ENCODE measurements at regions not wholly inside any gene's neighbourhood (a gene's known extent, or its start where the extent isn't known, plus 50 kb on each side); places are given as distances from the start of the nearest gene placed in this dataset.

GRCh38 chr10:105647354-105647753 lies 1006.3 kb downstream of the SORCS3 start:
- DNase-seq (ENCODE audit: low spot score) = no peak

DNA sequence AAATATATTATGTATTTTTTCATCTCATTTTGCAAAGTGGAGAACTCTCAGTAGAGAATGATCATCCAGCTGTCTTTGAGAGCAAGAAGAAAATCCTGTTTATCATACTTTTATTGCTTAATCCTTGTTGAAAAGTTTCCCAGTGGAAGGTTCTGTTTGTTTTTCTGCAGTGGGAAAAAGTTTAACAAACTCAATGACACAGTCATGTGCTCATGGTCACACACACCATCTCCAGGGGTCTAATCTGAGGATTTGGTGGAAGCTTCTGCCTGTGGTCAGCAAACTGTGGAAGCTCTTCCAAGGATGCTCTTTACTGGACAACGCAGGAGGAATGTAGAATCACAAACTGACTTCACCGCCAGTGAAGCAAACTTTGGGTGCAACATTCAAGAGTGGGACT lies 1003.9 kb downstream of the SORCS3 start:
- no peak for DNase-seq (ENCODE audit: low spot score)

GRCh38 chr10:105644559-105644958 lies 1003.5 kb downstream of the SORCS3 start:
- DNase-seq (ENCODE audit: low spot score) = no peak

DNA sequence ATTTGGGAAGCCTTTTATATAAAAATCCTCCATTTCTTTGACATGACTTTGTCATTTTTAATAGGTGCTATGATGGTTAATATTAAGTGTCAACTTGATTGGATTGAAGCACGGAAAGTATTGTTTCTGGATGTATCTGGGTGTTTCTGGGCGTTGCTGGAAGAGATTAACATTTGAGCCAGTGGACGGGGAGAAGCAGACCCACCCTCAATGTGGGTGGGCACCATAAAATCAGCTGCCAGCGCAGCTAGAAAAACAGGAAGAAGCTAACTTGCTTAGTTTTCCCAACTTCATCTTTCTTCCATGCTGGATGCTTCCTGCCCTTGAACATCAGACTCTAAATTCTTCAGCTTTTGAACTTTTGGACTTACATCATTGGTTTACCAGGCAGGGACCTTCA lies 1003.0 kb downstream of the SORCS3 start:
- no peak for DNase-seq (ENCODE audit: low spot score)

DNA sequence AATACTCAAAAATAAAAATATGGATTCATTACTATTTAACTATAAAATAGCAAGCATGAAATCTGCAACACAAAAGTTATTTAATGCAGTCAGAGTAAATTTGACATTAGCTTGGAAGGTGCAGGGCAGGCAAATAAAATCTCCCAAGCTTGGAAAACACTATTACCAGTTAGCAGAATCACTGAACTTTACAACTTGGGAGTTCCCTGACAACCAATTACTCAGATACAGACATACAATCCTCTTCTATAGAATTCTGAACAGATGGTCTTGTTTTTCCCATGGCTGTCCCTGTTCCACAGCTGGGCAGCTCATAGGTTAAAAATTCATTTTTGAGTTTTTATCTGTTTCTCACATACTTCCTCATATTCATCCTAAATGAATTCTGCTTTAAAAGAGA lies 1002.6 kb downstream of the SORCS3 start:
- no peak for DNase-seq (ENCODE audit: low spot score)

- no peak for DNase-seq (ENCODE audit: low spot score)
These were observed 993.2 kb downstream of the SORCS3 start for GRCh38 chr10:105634281-105634680.

- no peak for DNase-seq (ENCODE audit: low spot score)
These were observed 974.8 kb downstream of the SORCS3 start for GRCh38 chr10:105615715-105616365.

- no peak for DNase-seq (ENCODE audit: low spot score)
These were observed 970.2 kb downstream of the SORCS3 start for GRCh38 chr10:105611244-105611798.

DNA sequence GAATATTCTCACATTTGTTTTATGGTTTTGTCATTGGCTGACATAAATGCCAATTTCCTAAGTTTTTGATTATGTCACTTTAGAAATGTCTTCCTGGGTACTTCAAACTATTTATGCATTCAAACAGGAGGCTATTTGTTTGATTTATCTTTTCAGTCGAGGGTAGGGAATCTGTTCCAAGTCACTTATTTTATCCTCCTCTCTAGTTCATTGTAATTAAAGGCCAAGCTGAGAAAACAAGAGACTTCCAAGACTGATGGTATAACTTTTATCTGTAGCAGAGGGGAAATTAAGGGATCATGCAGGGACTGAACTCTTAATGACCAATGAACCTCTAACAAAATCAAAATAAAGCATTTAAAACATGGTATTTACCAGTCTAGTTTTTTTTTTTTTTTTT lies 968.4 kb downstream of the SORCS3 start:
- no peak for DNase-seq (ENCODE audit: low spot score)

- DNase-seq (ENCODE audit: low spot score) = no peak
These were observed 964.8 kb downstream of the SORCS3 start for GRCh38 chr10:105605918-105606317.

- DNase-seq (ENCODE audit: low spot score) = no peak
These were observed 964.0 kb downstream of the SORCS3 start for GRCh38 chr10:105605104-105605503.

GRCh38 chr10:105598207-105598606 lies 957.1 kb downstream of the SORCS3 start:
- DNase-seq (ENCODE audit: low spot score) = no peak

DNA sequence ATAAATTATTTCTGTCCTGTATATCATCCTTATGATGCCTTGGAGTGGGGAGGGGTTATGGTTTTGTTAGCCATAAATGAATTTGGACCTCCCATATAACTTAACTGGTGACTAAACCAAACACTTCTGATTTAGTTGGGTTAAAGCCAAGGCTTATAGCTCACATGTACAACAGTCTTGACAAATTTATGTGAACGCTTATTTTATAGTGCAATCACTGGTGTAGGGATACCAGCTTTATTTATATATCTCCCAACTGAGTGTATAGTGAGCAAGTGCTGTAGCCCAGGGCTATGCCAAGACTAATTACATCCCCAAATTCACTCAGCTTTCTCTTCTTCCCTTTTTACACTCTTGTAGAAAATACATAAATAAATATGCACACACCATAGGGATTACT lies 956.2 kb downstream of the SORCS3 start:
- DNase-seq (ENCODE audit: low spot score) = no peak

GRCh38 chr10:105596749-105597148 lies 955.7 kb downstream of the SORCS3 start:
- DNase-seq (ENCODE audit: low spot score) = no peak

DNA sequence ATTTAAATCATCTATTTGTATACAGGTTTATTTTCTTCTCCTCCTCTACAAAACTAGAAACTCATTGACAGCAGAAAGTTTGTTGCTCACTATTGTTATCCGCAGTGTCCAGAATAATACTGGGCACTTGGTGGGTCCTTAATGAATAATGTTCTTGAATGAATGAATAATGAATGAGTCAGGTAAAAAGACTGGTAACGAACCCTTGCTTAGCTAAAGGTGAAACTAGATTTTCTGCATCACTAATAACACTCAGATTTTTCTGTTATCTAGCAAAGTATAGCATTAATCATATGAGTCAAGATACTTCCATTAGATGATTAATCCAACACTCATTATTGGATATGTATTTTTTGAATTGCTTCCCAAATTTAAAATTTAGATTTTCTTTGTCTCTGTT lies 953.2 kb downstream of the SORCS3 start:
- no peak for DNase-seq (ENCODE audit: low spot score)

DNA sequence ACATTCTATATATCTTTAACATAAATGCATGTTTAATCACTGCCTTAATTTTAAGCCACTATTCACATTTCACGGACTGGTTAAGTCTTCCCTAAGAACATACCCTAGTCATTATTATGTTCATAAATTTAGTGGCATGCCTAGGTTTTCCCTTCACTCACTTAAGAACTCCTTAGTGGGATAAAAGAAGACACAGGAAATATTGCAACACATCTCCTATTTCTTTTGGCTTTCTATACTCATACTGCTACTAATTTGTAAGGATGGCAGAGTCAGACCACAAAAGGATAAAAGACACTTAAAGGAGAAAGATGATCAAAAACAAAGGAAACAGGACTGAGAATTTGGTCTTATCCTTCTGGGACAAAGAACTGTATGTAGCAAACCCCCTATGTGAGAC lies 951.4 kb downstream of the SORCS3 start:
- no peak for DNase-seq (ENCODE audit: low spot score)

DNA sequence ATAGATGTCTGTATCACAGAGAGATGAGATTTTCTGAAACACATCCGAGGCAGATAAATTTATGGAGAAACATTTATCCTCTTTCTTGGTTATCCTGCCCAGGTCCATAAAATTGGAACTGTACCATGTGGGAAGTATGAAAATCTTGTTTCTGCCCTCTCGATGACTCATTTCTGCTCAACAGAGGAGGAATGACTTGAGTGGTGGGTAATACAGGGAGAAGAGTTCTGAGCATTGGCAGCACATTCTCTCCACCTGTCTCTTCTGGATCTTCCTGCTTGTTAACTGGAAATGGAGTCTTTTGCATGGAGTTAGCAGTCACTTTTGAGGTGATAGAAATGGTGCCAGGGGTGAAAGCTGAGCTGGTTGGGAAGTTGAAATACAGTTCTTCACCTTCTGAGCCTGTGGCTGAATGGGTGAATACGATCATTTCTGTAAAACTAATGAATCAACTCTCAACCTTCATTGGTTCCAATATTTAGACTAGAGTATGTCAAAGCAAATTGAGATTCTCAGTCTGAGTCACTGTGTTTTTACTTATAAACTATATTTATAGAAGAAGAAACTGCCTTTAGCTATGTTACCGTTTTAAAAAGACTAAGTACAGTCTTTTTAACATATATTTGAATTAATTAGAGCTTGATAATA lies 945.5 kb downstream of the SORCS3 start:
- DNase-seq (ENCODE audit: low spot score) = no peak

- DNase-seq (ENCODE audit: low spot score) = no peak
These were observed 944.7 kb downstream of the SORCS3 start for GRCh38 chr10:105585753-105586152.

- DNase-seq (ENCODE audit: low spot score) = no peak
These were observed 944.1 kb downstream of the SORCS3 start for GRCh38 chr10:105585171-105585570.

GRCh38 chr10:105579112-105579511 lies 938.0 kb downstream of the SORCS3 start:
- no peak for DNase-seq (ENCODE audit: low spot score)

- DNase-seq (ENCODE audit: low spot score) = no peak
These were observed 936.9 kb downstream of the SORCS3 start for GRCh38 chr10:105577865-105578607.

DNA sequence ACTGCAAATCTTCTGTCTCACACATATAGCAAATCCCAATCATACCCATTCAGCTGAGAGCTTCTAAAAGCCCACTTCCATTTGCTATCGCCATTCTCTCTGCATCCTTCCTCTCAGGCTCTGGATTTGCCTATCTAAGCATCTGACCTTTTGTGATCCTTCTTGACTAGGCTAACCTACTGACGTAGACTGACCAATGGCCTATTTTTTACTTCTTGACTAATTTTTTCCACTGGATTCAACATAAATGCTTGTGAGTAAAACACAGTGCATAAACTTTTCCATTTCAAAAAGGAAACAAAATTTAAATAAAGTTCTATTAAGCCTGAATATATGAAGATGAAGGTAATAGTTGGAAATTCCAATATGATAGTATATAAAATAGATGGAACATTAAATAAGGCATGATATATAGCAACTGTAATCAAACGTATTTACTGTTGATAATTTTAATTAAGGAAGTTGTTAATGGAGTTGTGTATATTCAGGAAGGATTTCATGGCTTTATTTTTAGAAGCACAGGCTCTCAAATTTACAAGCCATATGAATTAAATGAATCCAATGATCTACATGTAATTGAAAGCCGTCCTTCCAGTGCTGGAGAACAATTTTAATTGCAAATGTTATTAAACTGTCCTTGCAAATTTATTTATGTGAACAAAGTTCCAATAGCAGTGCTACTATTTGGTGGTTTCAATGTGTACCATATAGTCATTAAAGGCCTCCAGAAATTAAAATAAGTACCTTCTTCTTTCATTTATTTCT lies 918.4 kb downstream of the SORCS3 start:
- DNase-seq (ENCODE audit: low spot score) = no peak
